ENCODE measurements at regions not wholly inside any gene's neighbourhood (a gene's known extent, or its start where the extent isn't known, plus 50 kb on each side); places are given as distances from the start of the nearest gene placed in this dataset.

GRCh38 chr7:67484244-67484751 is 487.7 kb downstream of the TYW1 start:
- peak; percentile 61 for TF ChIP-seq CTCF (conservative IDR thresholded peaks at IDR 0.05; ENCODE audit: low read depth, low read length)
- peak; percentile 55 for TF ChIP-seq SMC3 (IDR thresholded peaks at IDR 0.05; ENCODE audit: low read depth, low read length)
- no peak for TF ChIP-seq POLR2A (IDR thresholded peaks at IDR 0.05; ENCODE audit: low read depth, low read length)
- TF ChIP-seq NFE2L2 (IDR thresholded peaks at IDR 0.05; ENCODE audit: low read depth, low read length), result no peak
- no peak for TF ChIP-seq RFX5 (IDR thresholded peaks at IDR 0.05; ENCODE audit: low read depth, low read length)
- no peak for TF ChIP-seq CEBPB (IDR thresholded peaks at IDR 0.05; ENCODE audit: low read depth, low read length)
- no peak for TF ChIP-seq ELK1 (IDR thresholded peaks at IDR 0.05; ENCODE audit: borderline replicate concordance, low read depth, low read length)
- no peak for TF ChIP-seq MAZ (IDR thresholded peaks at IDR 0.05; ENCODE audit: borderline replicate concordance, low read depth, low read length)
- no peak for TF ChIP-seq RCOR1 (IDR thresholded peaks at IDR 0.05; ENCODE audit: insufficient replicate concordance, low read length)
- TF ChIP-seq USF2 (IDR thresholded peaks at IDR 0.05; ENCODE audit: low read depth, low read length), result no peak
- no peak for TF ChIP-seq BHLHE40 (IDR thresholded peaks at IDR 0.05; ENCODE audit: low read depth, low read length)

Data from IMR-90 (cell line).